Stomach (tissue), 8 donors: ENCODE measurements at regions not wholly inside any gene's neighbourhood (a gene's known extent, or its start where the extent isn't known, plus 50 kb on each side); places are given as distances from the start of the nearest gene placed in this dataset.

Experiments
- DNase-seq, 2 donors: peaks; one replicate each; pipeline versions ENCODE4 v3.0.0 to v3.0.0-alpha.2; 2013 to 2019
- H3K27ac ChIP-seq, 5 donors: fragments of 200-600 bp in 4 of 5; sonication (generic) in 4 of 5; one replicate each; pipeline ENCODE4 v1.5.1; 2013 to 2019; ENCODE audit warnings: mild to moderate bottlenecking in 1 of 5, moderate library complexity in 1 of 5
- H3K27me3 ChIP-seq, 3 donors: fragments of 200-600 bp; sonication (generic); one replicate each; pipeline ENCODE4 v1.5.1; 2017 to 2019; ENCODE audit warnings: mixed run types in 1 of 3
- H3K36me3 ChIP-seq, 4 donors: fragments of 200-600 bp; sonication (generic); 1 replicate in 3 of 4; 2 replicates in 1 of 4; pipeline ENCODE4 v1.5.1; 2016 to 2019
- H3K4me1 ChIP-seq, 4 donors: fragments of 200-600 bp; sonication (generic); one replicate each; pipeline ENCODE4 v1.5.1; 2016 to 2019
- H3K4me3 ChIP-seq, 4 donors: fragments of 200-600 bp; sonication (generic) in 3 of 4; one replicate each; pipeline ENCODE4 v1.5.1; 2016 to 2019; ENCODE audit warnings: mild to moderate bottlenecking in 1 of 4
- H3K9me3 ChIP-seq, 4 donors: fragments of 200-600 bp; sonication (generic); one replicate each; pipeline ENCODE4 v1.5.1; 2016 to 2019
- EP300 ChIP-seq: sonication (generic); formaldehyde crosslinking; IDR thresholded peaks from one replicate; pipeline ENCODE4 v1.6.1; 2017; ENCODE audit warnings: antibody characterized with exemption
- POLR2A ChIP-seq, 4 donors: fragments of 450-650 bp; IDR thresholded peaks; one replicate each; pipeline ENCODE4 v1.6.1; 2016; ENCODE audit warnings: antibody characterized with exemption in 4 of 4, control low read depth in 2 of 4, mild to moderate bottlenecking in 1 of 4, moderate library complexity in 1 of 4
- POLR2AphosphoS5 ChIP-seq, 3 donors: sonication (generic); formaldehyde crosslinking; IDR thresholded peaks; one replicate each; pipeline ENCODE4 v1.6.1; 2016; ENCODE audit warnings: antibody characterized with exemption in 3 of 3
- WGBS, 5 donors: extraction: QIAGEN DNeasy Blood & Tissue Kit in 3 of 5; methylation state at CpG; one replicate each; pipeline versions ENCODE4 v1.1.5 to v1.1.7; 2013 to 2018; 5-methylcytosine and 5-hydroxymethylcytosine counted together
- intact Hi-C: fragments of 100-400 bp; cut with DNase I; formaldehyde crosslinking; loops from one replicate; pipeline ENCODE4 v1.15.1; 2023; ENCODE audit warnings: low total_unique reads
- TF ChIP-seq, protein P1 (sequence below), 7 experiments: fragments of 450-650 bp in 4 of 7; fragments of 200-600 bp in 3 of 7; sonication (generic) in 3 of 7; IDR thresholded peaks; one replicate each; pipeline ENCODE4 v1.5.1; 2016 to 2019; ENCODE audit warnings: antibody characterized with exemption in 7 of 7, control low read depth in 2 of 7, mild to moderate bottlenecking in 1 of 7
- donor health status: healthy with polysubstance abuse.
- donor health status: Bipolar disorder and iron deficiency.
- donor health status: healthy.

DNA sequence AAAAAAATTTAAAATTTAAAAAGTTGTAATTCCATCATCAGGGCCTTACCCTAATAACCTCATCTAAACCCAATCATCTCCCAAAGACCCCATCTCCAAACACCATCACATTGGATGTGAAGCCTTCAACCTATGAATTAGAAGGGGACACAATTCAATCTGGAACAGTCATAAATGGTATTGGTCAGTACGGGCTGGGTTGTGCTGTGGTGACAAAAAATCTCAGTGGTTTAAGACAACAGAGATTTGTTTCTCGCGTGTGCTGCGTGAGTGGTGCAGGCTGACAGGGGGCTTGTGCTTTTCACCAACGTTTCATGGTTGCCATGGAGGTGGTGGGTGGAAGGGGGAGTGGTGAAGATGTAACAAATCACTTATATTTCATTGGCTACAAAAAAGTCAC lies 174.5 kb downstream of the INHBB start:
- intact Hi-C loops, result loop anchor here (10.0 kb wide), 1 partner anchor 166 kb away; no protein-coding TSS in a partner anchor
- TF ChIP-seq POLR2AphosphoS5 (IDR thresholded peaks at IDR 0.05) (no peak), EP300 (no peak), POLR2A (IDR thresholded peaks at IDR 0.05) (no peak)
- TF ChIP-seq, protein P1, sequence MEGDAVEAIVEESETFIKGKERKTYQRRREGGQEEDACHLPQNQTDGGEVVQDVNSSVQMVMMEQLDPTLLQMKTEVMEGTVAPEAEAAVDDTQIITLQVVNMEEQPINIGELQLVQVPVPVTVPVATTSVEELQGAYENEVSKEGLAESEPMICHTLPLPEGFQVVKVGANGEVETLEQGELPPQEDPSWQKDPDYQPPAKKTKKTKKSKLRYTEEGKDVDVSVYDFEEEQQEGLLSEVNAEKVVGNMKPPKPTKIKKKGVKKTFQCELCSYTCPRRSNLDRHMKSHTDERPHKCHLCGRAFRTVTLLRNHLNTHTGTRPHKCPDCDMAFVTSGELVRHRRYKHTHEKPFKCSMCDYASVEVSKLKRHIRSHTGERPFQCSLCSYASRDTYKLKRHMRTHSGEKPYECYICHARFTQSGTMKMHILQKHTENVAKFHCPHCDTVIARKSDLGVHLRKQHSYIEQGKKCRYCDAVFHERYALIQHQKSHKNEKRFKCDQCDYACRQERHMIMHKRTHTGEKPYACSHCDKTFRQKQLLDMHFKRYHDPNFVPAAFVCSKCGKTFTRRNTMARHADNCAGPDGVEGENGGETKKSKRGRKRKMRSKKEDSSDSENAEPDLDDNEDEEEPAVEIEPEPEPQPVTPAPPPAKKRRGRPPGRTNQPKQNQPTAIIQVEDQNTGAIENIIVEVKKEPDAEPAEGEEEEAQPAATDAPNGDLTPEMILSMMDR (IDR thresholded peaks at IDR 0.05), result no peak
- H3K9me3 ChIP-seq, result no peaks in the 10 kb centered on the region
- H3K4me3 ChIP-seq, result no peak overlapping the region
- H3K4me1 ChIP-seq, result peaks cover 0 to 15% (median 9%) of the 10 kb centered on the region in 4 donors
- 84 to 94% (median 89%) methylated on average over 5 of the region's 5 CpGs for WGBS, 5 donors
- peaks cover 0 to 52% (median 13%) of the 10 kb centered on the region in 3 donors for H3K27me3 ChIP-seq
- no peaks in the 10 kb centered on the region for H3K36me3 ChIP-seq
- H3K27ac ChIP-seq, result no peak overlapping the region
- no peak for DNase-seq

GRCh38 chr2:120520929-120521912 lies 175.3 kb downstream of the INHBB start:
- WGBS, 5 donors, result 33 to 51% (median 43%) methylated on average over 10 to 13 of the region's 13 CpGs
- Histone ChIP-seq H3K4me1 (peaks cover 0 to 15% (median 9%) of the 10 kb centered on the region in 4 donors), H3K9me3 (no peaks in the 10 kb centered on the region), H3K4me3 (no peak overlapping the region), H3K27ac (no peak overlapping the region), H3K27me3 (peaks cover 0 to 52% (median 13%) of the 10 kb centered on the region in 3 donors), H3K36me3 (no peaks in the 10 kb centered on the region)
- DNase-seq, result peak; percentile 67 to 74
- intact Hi-C loops, result loop anchor here (10.0 kb wide), 1 partner anchor 166 kb away; no protein-coding TSS in a partner anchor
- TF ChIP-seq EP300 (no peak), POLR2A (IDR thresholded peaks at IDR 0.05) (no peak), POLR2AphosphoS5 (IDR thresholded peaks at IDR 0.05) (no peak)
- TF ChIP-seq, protein P1 (IDR thresholded peaks at IDR 0.05), result peak in 5 of 7 experiments; percentile 62 to 88 (median 68)

GRCh38 chr2:120522151-120522751 lies 176.3 kb downstream of the INHBB start:
- intact Hi-C loops, result loop anchor here (10.0 kb wide), 1 partner anchor 167 kb away; no protein-coding TSS in a partner anchor
- H3K4me1 ChIP-seq, result peaks cover 0 to 12% (median 8%) of the 10 kb centered on the region in 4 donors
- no peak overlapping the region for H3K27ac ChIP-seq
- H3K9me3 ChIP-seq, result no peaks in the 10 kb centered on the region
- 21 to 39% (median 25%) methylated on average over 29 to 33 of the region's 33 CpGs for WGBS, 5 donors
- no peaks in the 10 kb centered on the region for H3K36me3 ChIP-seq
- TF ChIP-seq, protein P1 (IDR thresholded peaks at IDR 0.05), result no peak
- TF ChIP-seq POLR2A (IDR thresholded peaks at IDR 0.05) (no peak), POLR2AphosphoS5 (IDR thresholded peaks at IDR 0.05) (no peak)
- H3K4me3 ChIP-seq, result no peak overlapping the region
- peak in 1 of 2 donors; percentile 51 for DNase-seq
- peaks cover 0 to 60% (median 13%) of the 10 kb centered on the region in 3 donors for H3K27me3 ChIP-seq

- TF ChIP-seq EP300, result no peak
- TF ChIP-seq, protein P1 (IDR thresholded peaks at IDR 0.05), result no peak
- no peak for TF ChIP-seq POLR2A (IDR thresholded peaks at IDR 0.05)
These were observed 177.8 kb downstream of the INHBB start for GRCh38 chr2:120523766-120524165.

More at GRCh38 chr2:120523766-120524165, 177.8 kb downstream of the INHBB start:
- WGBS, 5 donors, result 93 to 98% (median 97%) methylated on average over 5 of the region's 5 CpGs
- no peak for DNase-seq
- peaks cover 0 to 65% (median 13%) of the 10 kb centered on the region in 3 donors for H3K27me3 ChIP-seq
- H3K36me3 ChIP-seq, result no peaks in the 10 kb centered on the region
- no peak overlapping the region for H3K27ac ChIP-seq
- H3K9me3 ChIP-seq, result no peaks in the 10 kb centered on the region
- H3K4me3 ChIP-seq, result no peak overlapping the region
- intact Hi-C loops, result loop anchor here (10.0 kb wide), 1 partner anchor 169 kb away; no protein-coding TSS in a partner anchor
- H3K4me1 ChIP-seq, result peaks cover 0 to 12% (median 8%) of the 10 kb centered on the region in 4 donors
